ACC112 (cell line): ENCODE measurements at regions not wholly inside any gene's neighbourhood (a gene's known extent, or its start where the extent isn't known, plus 50 kb on each side); places are given as distances from the start of the nearest gene placed in this dataset.

ENCODE experiments used
- H2AFZ ChIP-seq: fragments of 200-600 bp; sonication (generic); one replicate; pipeline ENCODE4 v1.6.0; 2017; ENCODE audit warnings: antibody characterized with exemption, low read length; ENCODE audit not compliant: unreplicated experiment
- H3K27ac ChIP-seq: fragments of 200-600 bp; sonication (generic); 2 replicates; pipeline ENCODE4 v1.5.1; 2014; ENCODE audit warnings: low read depth, mild to moderate bottlenecking, antibody characterized with exemption, low read length, moderate library complexity
- H3K27me3 ChIP-seq: fragments of 200-600 bp; sonication (generic); 2 replicates; pipeline ENCODE4 v1.6.1; 2014; ENCODE audit warnings: mild to moderate bottlenecking, antibody characterized with exemption, low read length, moderate library complexity, mixed read lengths; ENCODE audit not compliant: insufficient read depth
- H3K36me3 ChIP-seq: fragments of 200-600 bp; sonication (generic); 2 replicates; pipeline ENCODE4 v1.6.1; 2016; ENCODE audit warnings: mild to moderate bottlenecking, antibody characterized with exemption, low read length, moderate library complexity, mixed read lengths; ENCODE audit not compliant: insufficient read depth
- H3K4me1 ChIP-seq: fragments of 200-600 bp; sonication (generic); one replicate; pipeline ENCODE4 v1.6.1; 2016; ENCODE audit warnings: low read length, mixed read lengths; ENCODE audit not compliant: insufficient read depth, unreplicated experiment, control insufficient read depth
- H3K4me3 ChIP-seq: fragments of 200-600 bp; sonication (generic); 2 replicates; pipeline ENCODE4 v1.5.1; 2014; ENCODE audit warnings: mild to moderate bottlenecking, low read depth, low read length
- H3K79me2 ChIP-seq: fragments of 200-600 bp; sonication (generic); one replicate; pipeline ENCODE4 v1.6.0; 2016; ENCODE audit warnings: low read length; ENCODE audit not compliant: control insufficient read depth, unreplicated experiment, insufficient read depth

GRCh38 chr12:125304029-125304428 is 238.8 kb downstream of the AACS start:
- Histone ChIP-seq H3K36me3 (no peaks in the 10 kb centered on the region), H2AFZ (no peak overlapping the region), H3K27me3 (no peaks in the 10 kb centered on the region), H3K79me2 (no peaks in the 10 kb centered on the region), H3K4me3 (no peak overlapping the region), H3K27ac (no peak overlapping the region), H3K4me1 (no peaks in the 10 kb centered on the region)

GRCh38 chr12:125305231-125305630 is 240.0 kb downstream of the AACS start:
- Histone ChIP-seq H3K27me3 (no peaks in the 10 kb centered on the region), H3K4me1 (no peaks in the 10 kb centered on the region), H3K79me2 (no peaks in the 10 kb centered on the region), H3K27ac (no peak overlapping the region), H3K36me3 (no peaks in the 10 kb centered on the region), H3K4me3 (no peak overlapping the region), H2AFZ (no peak overlapping the region)

- Histone ChIP-seq H3K27ac (no peak overlapping the region), H3K4me3 (no peak overlapping the region), H3K4me1 (no peaks in the 10 kb centered on the region), H2AFZ (no peak overlapping the region), H3K79me2 (no peaks in the 10 kb centered on the region), H3K27me3 (no peaks in the 10 kb centered on the region), H3K36me3 (no peaks in the 10 kb centered on the region)
Measured at GRCh38 chr12:125310461-125310860, 245.2 kb downstream of the AACS start.

- no peak overlapping the region for H3K27ac ChIP-seq
- H3K27me3 ChIP-seq: no peaks in the 10 kb centered on the region
- no peak overlapping the region for H2AFZ ChIP-seq
- H3K4me1 ChIP-seq: no peaks in the 10 kb centered on the region
- H3K4me3 ChIP-seq: no peak overlapping the region
- no peaks in the 10 kb centered on the region for H3K79me2 ChIP-seq
- H3K36me3 ChIP-seq: no peaks in the 10 kb centered on the region
Measured at GRCh38 chr12:125311050-125311449, 245.8 kb downstream of the AACS start.

- no peaks in the 10 kb centered on the region for H3K4me1 ChIP-seq
Measured at GRCh38 chr12:125312471-125312870, 247.2 kb downstream of the AACS start.

GRCh38 chr12:125314051-125314755 is 249.0 kb downstream of the AACS start:
- Histone ChIP-seq H3K27ac (no peak overlapping the region), H3K79me2 (no peaks in the 10 kb centered on the region), H2AFZ (no peak overlapping the region), H3K27me3 (no peaks in the 10 kb centered on the region), H3K4me1 (no peaks in the 10 kb centered on the region), H3K36me3 (no peaks in the 10 kb centered on the region), H3K4me3 (no peak overlapping the region)

More at GRCh38 chr12:125312471-125312870, 247.2 kb downstream of the AACS start:
- Histone ChIP-seq H3K79me2 (no peaks in the 10 kb centered on the region), H3K36me3 (no peaks in the 10 kb centered on the region), H2AFZ (no peak overlapping the region), H3K27me3 (no peaks in the 10 kb centered on the region), H3K4me3 (no peak overlapping the region), H3K27ac (no peak overlapping the region)

- H3K27ac ChIP-seq: no peak overlapping the region
- H3K27me3 ChIP-seq: no peaks in the 10 kb centered on the region
- H3K36me3 ChIP-seq: no peaks in the 10 kb centered on the region
- H3K4me3 ChIP-seq: no peak overlapping the region
- no peaks in the 10 kb centered on the region for H3K4me1 ChIP-seq
- H3K79me2 ChIP-seq: no peaks in the 10 kb centered on the region
- no peak overlapping the region for H2AFZ ChIP-seq
Measured at GRCh38 chr12:125315771-125316170, 250.5 kb downstream of the AACS start.

- Histone ChIP-seq H3K36me3 (no peaks in the 10 kb centered on the region), H3K27me3 (no peaks in the 10 kb centered on the region)
Measured at GRCh38 chr12:125320177-125320576, 254.9 kb downstream of the AACS start.

GRCh38 chr12:125324861-125325490 is 259.7 kb downstream of the AACS start:
- Histone ChIP-seq H3K4me1 (no peaks in the 10 kb centered on the region), H3K27me3 (no peaks in the 10 kb centered on the region), H3K79me2 (no peaks in the 10 kb centered on the region), H2AFZ (no peak overlapping the region), H3K36me3 (no peaks in the 10 kb centered on the region), H3K4me3 (no peak overlapping the region), H3K27ac (no peak overlapping the region)

More at GRCh38 chr12:125320177-125320576, 254.9 kb downstream of the AACS start:
- Histone ChIP-seq H3K4me3 (no peak overlapping the region), H2AFZ (no peak overlapping the region), H3K79me2 (no peaks in the 10 kb centered on the region), H3K27ac (no peak overlapping the region), H3K4me1 (no peaks in the 10 kb centered on the region)

GRCh38 chr12:125329239-125330102 is 264.2 kb downstream of the AACS start:
- Histone ChIP-seq H3K4me1 (no peaks in the 10 kb centered on the region), H2AFZ (no peak overlapping the region), H3K36me3 (no peaks in the 10 kb centered on the region), H3K4me3 (no peak overlapping the region), H3K79me2 (no peaks in the 10 kb centered on the region), H3K27ac (no peak overlapping the region), H3K27me3 (peaks cover 6% of the 10 kb centered on the region)
